HAP-1 (cell line): ENCODE measurements at regions not wholly inside any gene's neighbourhood (a gene's known extent, or its start where the extent isn't known, plus 50 kb on each side); places are given as distances from the start of the nearest gene placed in this dataset.
A peak's percentile ranks its signal among the peaks of the same experiment; 100 is the strongest.
"Not testable (repeated sequence)": the region's sequence is repeated elsewhere in the genome, so short reads cannot be mapped to it uniquely, and the experiment has no call there.

Experiments
- DNase-seq, 2 experiments: peaks; one replicate each; pipeline ENCODE4 v3.0.0-alpha.2; 2016 to 2020; ENCODE audit warnings: low spot score in 2 of 2
- H3K27me3 ChIP-seq: fragments of 250-450 bp; sonication (Bioruptor Pico); 2 replicates; pipeline ENCODE4 v1.5.1; 2020; ENCODE audit warnings: low read depth, mild to moderate bottlenecking, moderate library complexity
- H3K36me3 ChIP-seq: fragments of 250-450 bp; sonication (Bioruptor Pico); replicated peaks from 2 replicates; pipeline ENCODE4 v1.5.1; 2020; ENCODE audit warnings: mild to moderate bottlenecking
- H3K4me1 ChIP-seq: fragments of 250-450 bp; sonication (Bioruptor Pico); 2 replicates; pipeline ENCODE4 v1.5.1; 2020; ENCODE audit warnings: mild to moderate bottlenecking
- H3K4me3 ChIP-seq: fragments of 250-450 bp; sonication (Bioruptor Pico); 2 replicates; pipeline ENCODE4 v1.5.1; 2020; ENCODE audit warnings: mild to moderate bottlenecking, moderate library complexity
- H3K9me3 ChIP-seq: fragments of 250-450 bp; sonication (Bioruptor Pico); 2 replicates; pipeline ENCODE4 v1.5.1; 2020; ENCODE audit warnings: mild to moderate bottlenecking, moderate library complexity
- in situ Hi-C: fragments of 300-500 bp; cut with MboI; formaldehyde crosslinking; loops from 3 replicates; pipeline ENCODE4 v1.14.3; 2020; ENCODE audit warnings: low sequenced_read_pairs, inconsistent platforms, mixed read lengths

GRCh38 chr5:15009420-15009819 is 137.8 kb upstream of the ANKH start:
- in situ Hi-C loops: loop anchor here (25.0 kb wide), 2 partner anchors 647 to 1022 kb away; no protein-coding TSS in a partner anchor

GRCh38 chr5:15008921-15009320 is 137.3 kb upstream of the ANKH start:
- in situ Hi-C loops: loop anchor here (25.0 kb wide), 2 partner anchors 647 to 1022 kb away; no protein-coding TSS in a partner anchor
- peak; percentile 36 to 44 for DNase-seq

More at GRCh38 chr5:15009420-15009819, 137.8 kb upstream of the ANKH start:
- peaks cover 24% of the 10 kb centered on the region for H3K4me1 ChIP-seq
- no peaks in the 10 kb centered on the region for H3K9me3 ChIP-seq
- DNase-seq: peak; percentile 51 to 86
- H3K36me3 ChIP-seq: no peaks in the 10 kb centered on the region
- no peak overlapping the region for H3K4me3 ChIP-seq
- peaks cover 4% of the 10 kb centered on the region; the same call in 1 of the 2 replicates for H3K27me3 ChIP-seq

GRCh38 chr5:15008476-15008875 is 136.9 kb upstream of the ANKH start:
- Histone ChIP-seq H3K4me1 (peaks cover 24% of the 10 kb centered on the region), H3K27me3 (peaks cover 4% of the 10 kb centered on the region; the same call in 1 of the 2 replicates), H3K36me3 (no peaks in the 10 kb centered on the region), H3K9me3 (no peaks in the 10 kb centered on the region), H3K4me3 (no peak overlapping the region)
- DNase-seq: peak in 1 of 2 experiments; percentile 61
- in situ Hi-C loops: loop anchor here (25.0 kb wide), 2 partner anchors 646 to 1021 kb away; no protein-coding TSS in a partner anchor

More at GRCh38 chr5:15008921-15009320, 137.3 kb upstream of the ANKH start:
- H3K27me3 ChIP-seq: peaks cover 4% of the 10 kb centered on the region; the same call in 1 of the 2 replicates
- H3K36me3 ChIP-seq: no peaks in the 10 kb centered on the region
- H3K4me1 ChIP-seq: peaks cover 24% of the 10 kb centered on the region
- H3K4me3 ChIP-seq: no peak overlapping the region
- no peaks in the 10 kb centered on the region for H3K9me3 ChIP-seq

GRCh38 chr5:15007646-15008045 is 136.1 kb upstream of the ANKH start:
- H3K27me3 ChIP-seq: peaks cover 4% of the 10 kb centered on the region
- peak; percentile 13 to 25 for DNase-seq
- H3K4me3 ChIP-seq: no peak overlapping the region
- no peaks in the 10 kb centered on the region for H3K9me3 ChIP-seq
- in situ Hi-C loops: loop anchor here (25.0 kb wide), 2 partner anchors 645 to 1020 kb away; no protein-coding TSS in a partner anchor
- peaks cover 24% of the 10 kb centered on the region for H3K4me1 ChIP-seq
- H3K36me3 ChIP-seq: no peaks in the 10 kb centered on the region

GRCh38 chr5:15004506-15004905 is 132.9 kb upstream of the ANKH start:
- in situ Hi-C loops: loop anchor here (5.0 to 25.0 kb wide), 3 partner anchors 277 to 1017 kb away; no protein-coding TSS in a partner anchor
- DNase-seq: no peak

GRCh38 chr5:15003511-15003920 is 131.9 kb upstream of the ANKH start:
- Histone ChIP-seq H3K4me3 (no peak overlapping the region), H3K27me3 (peaks cover 8% of the 10 kb centered on the region), H3K36me3 (no peaks in the 10 kb centered on the region), H3K4me1 (peaks cover 8% of the 10 kb centered on the region), H3K9me3 (no peaks in the 10 kb centered on the region)
- DNase-seq: peak; percentile 67 to 81
- in situ Hi-C loops: loop anchor here (5.0 to 25.0 kb wide), 3 partner anchors 276 to 1016 kb away; no protein-coding TSS in a partner anchor

More at GRCh38 chr5:15004506-15004905, 132.9 kb upstream of the ANKH start:
- Histone ChIP-seq H3K4me3 (no peak overlapping the region), H3K4me1 (peaks cover 15% of the 10 kb centered on the region), H3K9me3 (no peaks in the 10 kb centered on the region), H3K36me3 (no peaks in the 10 kb centered on the region), H3K27me3 (peaks cover 8% of the 10 kb centered on the region)

- no peaks in the 10 kb centered on the region for H3K9me3 ChIP-seq
- peaks cover under 1% of the 10 kb centered on the region; the same call in 1 of the 2 replicates for H3K4me1 ChIP-seq
- in situ Hi-C loops: loop anchor here (5.0 to 25.0 kb wide), 3 partner anchors 275 to 1015 kb away; no protein-coding TSS in a partner anchor
- no peaks in the 10 kb centered on the region for H3K36me3 ChIP-seq
- no peak for DNase-seq
- peaks cover 8% of the 10 kb centered on the region for H3K27me3 ChIP-seq
- no peak overlapping the region for H3K4me3 ChIP-seq
These were observed 131.2 kb upstream of the ANKH start for GRCh38 chr5:15002791-15003190.

- Histone ChIP-seq H3K36me3 (no peaks in the 10 kb centered on the region), H3K4me3 (no peak overlapping the region), H3K9me3 (no peaks in the 10 kb centered on the region), H3K27me3 (peaks cover 8% of the 10 kb centered on the region), H3K4me1 (no peaks in the 10 kb centered on the region)
- DNase-seq: no peak
- in situ Hi-C loops: loop anchor here (5.0 to 25.0 kb wide), 3 partner anchors 275 to 1015 kb away; no protein-coding TSS in a partner anchor
These were observed 130.6 kb upstream of the ANKH start for GRCh38 chr5:15002173-15002572.

- in situ Hi-C loops: loop anchor here (5.0 to 25.0 kb wide), 3 partner anchors 274 to 1014 kb away; no protein-coding TSS in a partner anchor
- Histone ChIP-seq H3K36me3 (no peaks in the 10 kb centered on the region), H3K4me1 (no peaks in the 10 kb centered on the region), H3K4me3 (no peak overlapping the region), H3K27me3 (peaks cover 7% of the 10 kb centered on the region), H3K9me3 (no peaks in the 10 kb centered on the region)
- no peak for DNase-seq
These were observed 129.9 kb upstream of the ANKH start for GRCh38 chr5:15001517-15001916.

GRCh38 chr5:14998491-14998890 is 126.9 kb upstream of the ANKH start:
- Histone ChIP-seq H3K9me3 (no peaks in the 10 kb centered on the region), H3K4me3 (no peak overlapping the region), H3K4me1 (no peaks in the 10 kb centered on the region), H3K27me3 (peaks cover 5% of the 10 kb centered on the region), H3K36me3 (no peaks in the 10 kb centered on the region)
- DNase-seq: no peak
- in situ Hi-C loops: no loop called here

GRCh38 chr5:14996997-14997396 is 125.4 kb upstream of the ANKH start:
- no peak for DNase-seq
- in situ Hi-C loops: no loop called here

GRCh38 chr5:14995229-14995628 is 123.7 kb upstream of the ANKH start:
- H3K9me3 ChIP-seq: no peaks in the 10 kb centered on the region
- no peaks in the 10 kb centered on the region for H3K36me3 ChIP-seq
- H3K4me3 ChIP-seq: no peak overlapping the region
- in situ Hi-C loops: no loop called here
- H3K27me3 ChIP-seq: peaks cover under 1% of the 10 kb centered on the region; the same call in 1 of the 2 replicates
- no peak for DNase-seq
- H3K4me1 ChIP-seq: no peaks in the 10 kb centered on the region

More at GRCh38 chr5:14996997-14997396, 125.4 kb upstream of the ANKH start:
- Histone ChIP-seq H3K4me1 (no peaks in the 10 kb centered on the region), H3K9me3 (no peaks in the 10 kb centered on the region), H3K27me3 (no peaks in the 10 kb centered on the region; the same call in 1 of the 2 replicates), H3K36me3 (no peaks in the 10 kb centered on the region), H3K4me3 (no peak overlapping the region)

GRCh38 chr5:14993459-14994133 is 122.0 kb upstream of the ANKH start:
- DNase-seq, H3K4me3 ChIP-seq, H3K4me1 ChIP-seq, H3K27me3 ChIP-seq, in situ Hi-C loops, H3K9me3 ChIP-seq, H3K36me3 ChIP-seq: not testable (repeated sequence)
